ENCODE measurements at regions not wholly inside any gene's neighbourhood (a gene's known extent, or its start where the extent isn't known, plus 50 kb on each side); places are given as distances from the start of the nearest gene placed in this dataset.

- no peak for DNase-seq
- in situ Hi-C loops (cut with HindIII; ENCODE audit: low pct_ligation_motif_present, low pct_unique_long_range_greater_than_20kb, low sequenced_read_pairs) = no loop called here
Measured at GRCh38 chr1:67991546-67991945, 58.9 kb downstream of the DIRAS3 start.

- in situ Hi-C loops (cut with HindIII; ENCODE audit: low pct_ligation_motif_present, low pct_unique_long_range_greater_than_20kb, low sequenced_read_pairs) = no loop called here
- DNase-seq = no peak
Measured at GRCh38 chr1:67988066-67988465, 62.4 kb downstream of the DIRAS3 start.

- no peak for DNase-seq
Measured at GRCh38 chr1:67987046-67987799, 63.2 kb downstream of the DIRAS3 start.

GRCh38 chr1:67983867-67984266 is 66.6 kb downstream of the DIRAS3 start:
- DNase-seq = no peak
- in situ Hi-C loops (cut with HindIII; ENCODE audit: low pct_ligation_motif_present, low pct_unique_long_range_greater_than_20kb, low sequenced_read_pairs) = no loop called here

More at GRCh38 chr1:67987046-67987799, 63.2 kb downstream of the DIRAS3 start:
- in situ Hi-C loops (cut with HindIII; ENCODE audit: low pct_ligation_motif_present, low pct_unique_long_range_greater_than_20kb, low sequenced_read_pairs) = no loop called here

- in situ Hi-C loops (cut with HindIII; ENCODE audit: low pct_ligation_motif_present, low pct_unique_long_range_greater_than_20kb, low sequenced_read_pairs) = no loop called here
- DNase-seq = no peak
Measured at GRCh38 chr1:67980028-67980427, 70.4 kb downstream of the DIRAS3 start.

GRCh38 chr1:67979532-67979931 is 70.9 kb downstream of the DIRAS3 start:
- DNase-seq = no peak

GRCh38 chr1:67978890-67979516 is 71.4 kb downstream of the DIRAS3 start:
- in situ Hi-C loops (cut with HindIII; ENCODE audit: low pct_ligation_motif_present, low pct_unique_long_range_greater_than_20kb, low sequenced_read_pairs) = no loop called here
- peak; percentile 77 for DNase-seq

More at GRCh38 chr1:67979532-67979931, 70.9 kb downstream of the DIRAS3 start:
- in situ Hi-C loops (cut with HindIII; ENCODE audit: low pct_ligation_motif_present, low pct_unique_long_range_greater_than_20kb, low sequenced_read_pairs) = no loop called here

- in situ Hi-C loops (cut with HindIII; ENCODE audit: low pct_ligation_motif_present, low pct_unique_long_range_greater_than_20kb, low sequenced_read_pairs) = no loop called here
- no peak for DNase-seq
Measured at GRCh38 chr1:67977756-67978155, 72.7 kb downstream of the DIRAS3 start.

- in situ Hi-C loops (cut with HindIII; ENCODE audit: low pct_ligation_motif_present, low pct_unique_long_range_greater_than_20kb, low sequenced_read_pairs) = no loop called here
- no peak for DNase-seq
Measured at GRCh38 chr1:67973051-67973450, 77.4 kb downstream of the DIRAS3 start.

GRCh38 chr1:67970088-67970487 is 80.3 kb downstream of the DIRAS3 start:
- DNase-seq = peak; percentile 70
- in situ Hi-C loops (cut with HindIII; ENCODE audit: low pct_ligation_motif_present, low pct_unique_long_range_greater_than_20kb, low sequenced_read_pairs) = no loop called here

- DNase-seq = no peak
- in situ Hi-C loops (cut with HindIII; ENCODE audit: low pct_ligation_motif_present, low pct_unique_long_range_greater_than_20kb, low sequenced_read_pairs) = no loop called here
Measured at GRCh38 chr1:67969446-67969845, 81.0 kb downstream of the DIRAS3 start.

GRCh38 chr1:67966666-67967009 is 83.8 kb downstream of the DIRAS3 start:
- DNase-seq = no peak
- in situ Hi-C loops (cut with HindIII; ENCODE audit: low pct_ligation_motif_present, low pct_unique_long_range_greater_than_20kb, low sequenced_read_pairs) = no loop called here

- no peak for DNase-seq
- in situ Hi-C loops (cut with HindIII; ENCODE audit: low pct_ligation_motif_present, low pct_unique_long_range_greater_than_20kb, low sequenced_read_pairs) = no loop called here
Measured at GRCh38 chr1:67965995-67966665, 84.3 kb downstream of the DIRAS3 start.

GRCh38 chr1:67963263-67963662 is 87.2 kb downstream of the DIRAS3 start:
- in situ Hi-C loops (cut with HindIII; ENCODE audit: low pct_ligation_motif_present, low pct_unique_long_range_greater_than_20kb, low sequenced_read_pairs) = no loop called here
- DNase-seq = no peak

- in situ Hi-C loops (cut with HindIII; ENCODE audit: low pct_ligation_motif_present, low pct_unique_long_range_greater_than_20kb, low sequenced_read_pairs) = no loop called here
- DNase-seq = no peak
Measured at GRCh38 chr1:67960766-67961165, 89.7 kb downstream of the DIRAS3 start.

- DNase-seq = no peak
- in situ Hi-C loops (cut with HindIII; ENCODE audit: low pct_ligation_motif_present, low pct_unique_long_range_greater_than_20kb, low sequenced_read_pairs) = no loop called here
Measured at GRCh38 chr1:67958472-67958871, 92.0 kb downstream of the DIRAS3 start.

GRCh38 chr1:67957066-67957465 is 93.4 kb downstream of the DIRAS3 start:
- DNase-seq = no peak
- in situ Hi-C loops (cut with HindIII; ENCODE audit: low pct_ligation_motif_present, low pct_unique_long_range_greater_than_20kb, low sequenced_read_pairs) = no loop called here

- no peak for DNase-seq
- in situ Hi-C loops (cut with HindIII; ENCODE audit: low pct_ligation_motif_present, low pct_unique_long_range_greater_than_20kb, low sequenced_read_pairs) = no loop called here
Measured at GRCh38 chr1:67956116-67956515, 94.3 kb downstream of the DIRAS3 start.

- in situ Hi-C loops (cut with HindIII; ENCODE audit: low pct_ligation_motif_present, low pct_unique_long_range_greater_than_20kb, low sequenced_read_pairs) = no loop called here
- no peak for DNase-seq
Measured at GRCh38 chr1:67955591-67955990, 94.8 kb downstream of the DIRAS3 start.

- no peak for DNase-seq
- in situ Hi-C loops (cut with HindIII; ENCODE audit: low pct_ligation_motif_present, low pct_unique_long_range_greater_than_20kb, low sequenced_read_pairs) = no loop called here
Measured at GRCh38 chr1:67953301-67953700, 97.1 kb downstream of the DIRAS3 start.
